ENCODE measurements at regions not wholly inside any gene's neighbourhood (a gene's known extent, or its start where the extent isn't known, plus 50 kb on each side); places are given as distances from the start of the nearest gene placed in this dataset.
A peak's percentile ranks its signal among the peaks of the same experiment; 100 is the strongest.

DNA sequence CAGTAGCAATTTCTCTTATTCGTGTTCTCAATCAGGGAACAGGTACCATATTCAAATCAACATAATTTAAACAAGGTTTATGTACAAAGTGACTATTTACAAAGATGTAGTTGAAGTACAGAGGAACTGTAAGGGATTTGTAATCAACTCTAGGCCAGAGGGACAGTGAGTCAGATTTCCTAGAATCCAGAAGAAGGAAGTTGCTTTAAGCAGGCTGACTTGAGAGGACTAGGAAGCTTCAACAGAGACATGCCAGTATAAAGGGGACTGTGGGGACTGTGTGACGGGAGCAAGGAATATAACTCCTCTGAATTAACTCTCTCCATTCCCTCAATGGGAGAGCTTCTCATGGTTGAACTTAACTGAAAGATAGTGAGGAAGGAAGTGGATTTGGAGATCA lies 427.4 kb upstream of the JAG1 start:
- DNase-seq: no peak

DNA sequence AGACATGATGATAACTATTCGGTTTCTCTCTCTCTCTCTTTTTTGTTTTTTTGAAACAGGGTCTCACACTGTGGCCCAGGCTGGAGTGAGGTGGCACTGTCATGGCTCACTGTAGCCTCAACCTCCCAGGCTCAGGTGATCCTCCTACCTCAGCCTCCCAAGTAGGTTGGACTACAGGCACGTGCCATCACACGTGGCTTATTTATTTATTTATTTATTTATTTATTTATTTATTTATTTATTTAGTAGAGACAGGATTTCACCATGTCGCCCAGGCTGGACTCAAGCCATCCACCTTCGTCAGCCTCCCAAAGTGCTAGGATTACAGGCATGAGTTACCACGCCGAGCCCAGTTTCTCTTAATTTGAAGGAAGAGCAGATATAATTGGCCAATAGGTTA lies 427.9 kb upstream of the JAG1 start:
- no peak for DNase-seq

DNA sequence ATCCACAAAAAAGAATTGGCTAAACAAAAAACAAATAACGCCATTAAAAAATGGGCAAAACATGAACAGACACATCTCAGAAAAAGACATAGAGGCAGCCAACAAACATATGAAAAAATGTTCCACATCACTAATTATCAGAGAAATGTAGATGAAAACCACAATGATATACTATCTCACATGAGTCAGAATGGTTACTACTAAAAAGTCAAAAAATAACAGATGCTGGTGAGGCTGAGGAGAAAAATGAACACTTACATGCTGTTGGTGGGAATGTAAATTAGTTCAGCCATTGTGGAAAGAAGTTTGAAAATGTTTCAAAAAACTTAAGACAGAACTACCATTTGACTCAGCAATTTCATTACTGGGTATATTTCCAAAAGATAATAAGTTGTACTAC lies 430.1 kb upstream of the JAG1 start:
- DNase-seq: no peak

DNA sequence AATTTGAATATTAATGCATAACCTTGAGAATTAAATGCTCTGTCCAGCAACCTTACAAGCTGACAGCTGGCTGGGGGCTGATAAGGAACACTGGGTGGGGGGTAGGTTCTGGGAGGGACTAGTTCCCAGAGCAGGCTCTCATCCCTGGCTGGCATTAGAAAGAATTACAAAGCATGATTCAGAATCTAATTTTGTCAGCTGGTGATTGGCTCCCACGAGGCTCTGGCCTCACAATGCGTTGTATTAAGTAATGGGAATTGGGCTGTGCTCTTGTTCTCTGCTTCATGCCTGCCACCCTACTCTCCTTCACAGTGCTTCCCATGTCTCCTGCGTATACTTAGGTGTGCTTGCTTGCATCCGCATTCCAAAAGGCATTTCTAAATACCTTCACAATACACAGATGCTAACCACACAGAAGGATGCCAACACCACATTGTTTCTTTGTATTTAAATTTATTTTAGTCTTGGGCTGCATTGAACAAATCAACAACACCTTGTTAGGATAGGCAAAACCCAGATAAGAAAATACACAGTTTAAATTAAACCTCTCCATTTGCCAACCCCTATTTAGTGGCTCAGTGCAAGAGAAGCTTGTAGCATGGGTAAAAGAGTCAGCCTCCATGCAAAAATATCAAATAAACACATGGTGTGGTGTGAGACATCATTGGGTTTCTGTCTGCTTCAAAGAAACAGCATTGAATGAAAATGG lies 434.5 kb upstream of the JAG1 start:
- DNase-seq: peak; percentile 27

DNA sequence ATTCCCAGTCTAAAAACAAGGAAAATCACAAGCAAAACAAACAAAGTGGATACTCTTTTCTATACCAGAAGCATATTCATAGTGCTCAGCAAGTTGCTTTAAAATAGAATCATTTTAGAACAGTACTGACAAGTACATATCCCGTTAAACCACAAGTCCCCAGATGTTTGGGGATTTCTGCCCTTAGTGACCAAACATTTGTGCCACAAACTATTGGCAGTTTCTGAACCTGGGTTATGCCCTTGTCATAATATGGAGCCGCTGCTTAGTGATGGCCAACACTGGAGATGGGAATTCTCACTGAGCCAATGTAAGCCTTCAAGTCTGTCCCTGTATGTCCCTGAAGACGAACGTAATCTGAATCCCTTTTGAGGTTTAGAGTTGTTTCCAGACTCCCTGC lies 436.7 kb upstream of the JAG1 start:
- no peak for DNase-seq

DNA sequence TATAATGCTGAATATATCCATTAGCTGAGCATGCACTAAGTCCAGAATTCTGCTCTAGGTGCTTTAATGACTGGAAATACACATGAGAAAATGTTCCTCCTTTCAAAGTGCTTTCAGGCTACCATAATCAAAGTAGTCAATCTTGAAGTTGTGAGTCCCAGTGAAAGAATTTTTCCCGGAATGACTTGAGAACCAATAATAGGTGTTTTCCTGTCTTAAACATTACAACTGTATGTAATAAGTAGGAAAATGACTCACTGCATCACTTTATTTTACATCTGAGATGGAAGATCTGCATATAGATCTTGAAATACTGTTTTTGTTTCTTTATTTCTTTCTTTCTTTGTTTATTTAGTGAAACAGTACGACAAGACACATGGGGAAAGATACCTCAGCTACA lies 437.4 kb upstream of the JAG1 start:
- no peak for DNase-seq

DNA sequence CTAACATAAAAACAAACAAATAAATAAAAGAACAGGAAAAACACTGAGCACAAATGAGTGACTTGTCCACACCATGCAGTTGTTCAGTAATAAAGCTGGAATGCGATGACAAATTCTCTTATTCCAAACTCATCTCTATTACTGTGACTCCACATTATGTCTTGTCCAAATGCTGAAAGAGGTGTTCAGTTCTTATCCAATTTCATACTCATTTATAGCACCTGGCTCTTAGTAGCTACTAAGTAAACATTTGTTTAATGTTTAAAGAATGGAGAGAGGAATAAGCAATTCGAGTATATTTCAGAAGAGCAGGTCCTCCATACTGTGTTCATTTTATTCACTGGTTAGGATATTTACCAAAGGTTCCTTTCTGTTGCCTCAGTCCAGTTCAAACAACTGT lies 439.0 kb upstream of the JAG1 start:
- DNase-seq: no peak

DNA sequence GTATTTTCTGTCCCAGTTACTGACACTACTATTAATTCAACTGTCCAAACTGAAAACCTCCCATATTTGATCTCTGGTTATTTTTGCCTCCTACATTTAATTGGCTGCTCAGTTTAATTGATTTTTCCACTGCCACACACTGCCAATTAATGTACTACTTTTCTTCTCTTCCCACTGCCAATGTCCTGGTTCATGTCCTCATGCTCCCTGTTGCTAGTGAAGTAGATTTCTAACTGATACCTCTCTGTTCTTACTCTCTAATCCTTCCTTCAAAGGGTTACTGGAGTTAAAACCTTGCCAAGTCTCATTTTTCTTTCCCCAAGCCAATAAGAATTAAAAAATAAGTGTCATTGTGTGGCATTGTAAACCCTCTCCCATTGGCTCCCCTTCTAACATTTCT lies 440.6 kb upstream of the JAG1 start:
- DNase-seq: no peak

DNA sequence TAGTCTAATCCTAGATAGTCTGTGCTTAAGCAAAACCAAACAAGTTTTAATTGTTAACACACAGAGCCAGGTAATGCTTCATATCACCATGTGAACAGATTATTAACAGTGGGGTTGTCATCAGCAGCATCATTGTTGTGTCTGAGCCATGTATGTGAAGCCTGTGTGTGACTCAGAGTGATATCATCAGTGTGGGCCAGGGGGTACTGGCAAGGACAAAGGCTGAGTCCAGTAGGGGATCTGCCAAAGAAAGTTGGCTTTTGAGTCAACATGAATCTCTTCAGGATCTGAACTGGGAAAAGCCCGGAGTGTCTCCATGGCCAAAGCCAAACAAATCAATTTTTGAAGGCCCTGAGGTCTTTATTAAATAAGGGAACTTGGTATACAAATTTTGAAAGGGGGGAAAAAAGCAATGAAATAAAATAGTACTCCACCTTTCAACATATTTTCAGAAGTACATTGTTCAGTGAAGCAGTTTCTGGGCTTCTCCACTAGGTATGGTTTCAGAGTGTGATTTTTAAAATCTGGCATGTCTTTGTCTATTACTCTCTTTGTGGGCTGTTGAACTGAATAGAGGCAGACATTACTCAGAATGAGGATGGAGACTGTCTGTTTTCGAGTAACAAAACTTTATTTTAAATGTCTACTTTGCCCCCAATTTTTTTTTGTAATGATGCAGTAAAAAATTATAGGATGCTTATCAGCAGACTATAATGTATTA lies 444.2 kb upstream of the JAG1 start:
- DNase-seq: no peak

DNA sequence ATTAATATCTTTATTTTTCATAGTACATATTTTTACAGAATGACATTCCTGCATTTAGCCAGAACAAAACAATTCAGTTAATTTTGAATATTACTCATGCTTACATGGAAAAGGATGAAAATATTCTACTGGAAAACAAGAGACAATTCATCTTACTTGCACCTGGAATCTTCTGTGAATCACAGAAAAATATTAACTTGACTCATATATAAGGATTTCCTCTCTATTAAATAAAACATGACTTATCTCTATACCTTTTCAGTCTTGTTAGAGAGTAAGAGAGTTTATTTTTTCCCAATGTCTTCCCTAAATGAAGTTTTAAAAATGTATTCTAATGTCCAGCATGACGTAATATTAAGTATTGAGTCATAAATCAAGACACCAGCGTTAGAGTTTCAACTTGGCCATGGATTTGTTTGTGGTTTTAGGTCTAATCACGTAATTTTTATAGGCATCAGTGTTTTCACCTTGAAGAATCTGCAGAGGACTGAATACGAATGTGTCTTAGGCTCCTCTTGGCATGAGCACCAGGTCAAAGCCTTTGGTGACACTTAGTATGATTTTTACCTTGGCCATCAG lies 445.1 kb upstream of the JAG1 start:
- DNase-seq: no peak

DNA sequence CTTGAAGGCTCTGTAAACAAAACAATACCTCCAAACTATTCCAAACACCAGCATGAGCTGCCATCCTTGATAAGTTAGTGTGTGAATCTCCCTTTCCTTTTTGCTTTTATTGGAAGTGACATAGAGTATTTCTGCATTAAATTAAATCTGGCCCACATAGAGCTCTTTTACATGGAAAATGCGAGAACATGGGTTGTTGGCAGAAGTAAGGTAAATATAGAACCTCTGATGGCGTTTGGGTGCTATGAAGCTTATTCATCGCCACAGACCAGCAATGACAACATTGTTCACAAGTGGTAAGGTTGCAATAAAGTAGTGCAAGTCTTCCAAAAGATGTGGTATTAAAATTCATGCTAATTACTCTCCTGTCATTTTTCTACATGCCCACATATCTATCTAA lies 445.8 kb upstream of the JAG1 start:
- DNase-seq: no peak

DNA sequence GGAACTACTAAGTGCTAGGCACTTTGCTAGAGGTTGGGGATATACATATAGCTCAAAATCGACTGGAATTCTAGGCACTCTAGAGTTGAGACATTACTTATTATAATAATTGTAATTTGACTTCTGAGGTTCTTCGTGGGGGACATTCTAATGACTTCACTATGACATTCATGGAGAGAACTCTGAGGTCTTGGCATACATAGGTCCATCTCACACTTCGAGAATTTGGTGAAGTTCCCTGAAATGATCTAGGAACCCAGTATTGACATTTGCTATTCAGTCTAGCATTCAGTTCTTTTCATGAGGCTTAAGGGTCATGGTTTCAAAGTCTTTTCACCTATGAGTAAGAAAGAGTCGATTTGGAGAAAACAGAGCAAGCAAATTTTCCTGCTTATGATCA lies 446.6 kb upstream of the JAG1 start:
- no peak for DNase-seq

DNA sequence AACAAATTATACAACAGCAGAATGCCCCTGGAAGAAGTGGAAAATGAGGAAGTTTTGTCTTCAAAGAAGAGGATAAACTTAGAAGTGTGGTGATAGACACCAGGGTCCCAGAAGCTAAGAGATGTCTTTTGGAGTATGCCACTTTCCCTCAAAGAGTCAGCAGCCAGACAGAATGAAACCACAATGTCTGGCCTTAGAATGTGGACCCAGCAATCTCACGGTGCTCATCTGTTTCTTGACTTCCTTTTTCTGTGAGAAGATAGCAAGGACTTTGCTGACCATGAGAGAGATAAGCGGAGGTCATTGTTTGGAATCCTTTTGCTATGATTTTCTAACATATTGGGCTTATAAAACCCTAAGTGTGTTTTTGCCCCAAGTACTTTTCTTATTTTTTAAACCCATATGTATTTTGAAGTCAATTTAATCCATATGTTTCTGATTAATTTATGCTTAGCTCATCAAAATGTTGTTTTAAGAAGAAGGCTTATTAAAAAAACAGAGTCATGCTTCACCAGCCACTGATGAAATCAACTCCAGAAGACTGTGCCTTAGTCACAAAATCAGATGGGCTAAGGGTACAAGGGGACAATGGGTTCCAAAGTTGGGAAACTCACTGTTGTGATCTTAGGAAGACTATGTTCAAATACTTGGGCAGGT lies 451.2 kb upstream of the JAG1 start:
- peak; percentile 10 for DNase-seq

DNA sequence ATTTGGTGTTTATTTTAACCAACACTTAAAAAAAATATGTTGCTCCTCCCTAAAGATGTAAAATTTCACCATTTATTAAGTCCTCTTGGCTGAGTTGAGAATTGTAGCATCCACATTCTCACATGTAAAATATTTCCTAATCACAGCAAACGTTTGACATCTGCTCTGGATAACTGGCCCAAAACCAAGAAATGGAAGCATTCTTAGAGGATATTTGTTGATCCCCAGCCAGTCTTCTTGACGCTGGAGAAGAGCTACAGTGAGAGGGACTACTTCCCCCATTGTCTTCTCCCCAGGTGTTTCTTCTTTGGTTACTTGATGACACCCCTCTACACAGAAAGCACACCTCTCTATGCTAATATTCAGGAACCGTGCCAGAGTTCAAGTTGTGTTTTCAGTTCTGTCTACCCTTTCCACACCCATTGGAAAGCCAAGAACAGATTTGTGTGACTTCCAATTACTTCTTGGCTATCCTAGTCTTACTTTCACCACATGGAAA lies 454.5 kb upstream of the JAG1 start:
- no peak for DNase-seq

DNA sequence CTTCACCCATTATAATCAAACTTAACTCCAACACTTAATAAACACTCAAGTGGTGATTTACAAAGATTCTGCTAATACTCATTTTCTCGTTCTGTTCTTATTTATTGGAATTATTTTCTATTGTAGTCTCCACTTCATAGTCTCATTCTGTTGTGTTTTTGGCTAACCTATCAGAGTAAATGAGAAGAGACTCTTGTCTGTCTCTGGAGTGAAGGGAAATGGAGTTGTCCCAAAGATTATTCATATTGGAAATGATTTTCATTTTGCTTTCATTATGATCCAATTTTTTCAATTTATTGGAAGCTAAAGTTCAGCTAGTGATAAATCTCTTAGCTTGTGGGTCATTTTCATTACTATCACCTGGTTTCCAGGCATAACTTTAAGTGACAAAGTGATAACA lies 454.9 kb upstream of the JAG1 start:
- DNase-seq: no peak

DNA sequence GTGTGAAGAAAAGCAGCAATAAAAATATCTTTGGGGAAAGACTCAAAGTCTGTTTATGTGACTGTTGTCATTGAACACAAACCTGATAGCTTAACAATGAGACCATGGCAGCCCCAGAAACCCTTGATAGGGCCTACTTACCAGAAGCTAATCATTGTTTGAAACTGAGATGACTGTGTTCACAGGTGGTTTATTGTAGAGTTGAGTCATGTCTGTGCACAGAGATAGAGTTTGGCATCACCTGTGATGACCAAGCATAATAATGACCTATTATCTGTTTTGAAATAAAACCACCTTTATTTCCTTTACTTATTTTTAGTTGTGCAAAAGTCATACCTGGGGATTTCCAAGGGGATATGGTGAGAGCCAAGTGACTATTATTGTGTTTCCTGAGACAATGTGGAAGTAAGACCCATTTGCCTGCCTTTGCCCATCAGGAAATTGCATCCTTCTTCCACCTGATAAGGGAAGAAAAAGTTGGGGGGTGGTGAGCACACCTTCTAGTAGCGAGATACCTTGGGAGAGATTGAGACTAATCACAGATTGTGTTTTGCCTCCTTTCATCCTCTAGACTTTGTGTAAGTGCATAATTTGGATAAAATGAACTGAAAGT lies 456.9 kb upstream of the JAG1 start:
- DNase-seq: no peak

DNA sequence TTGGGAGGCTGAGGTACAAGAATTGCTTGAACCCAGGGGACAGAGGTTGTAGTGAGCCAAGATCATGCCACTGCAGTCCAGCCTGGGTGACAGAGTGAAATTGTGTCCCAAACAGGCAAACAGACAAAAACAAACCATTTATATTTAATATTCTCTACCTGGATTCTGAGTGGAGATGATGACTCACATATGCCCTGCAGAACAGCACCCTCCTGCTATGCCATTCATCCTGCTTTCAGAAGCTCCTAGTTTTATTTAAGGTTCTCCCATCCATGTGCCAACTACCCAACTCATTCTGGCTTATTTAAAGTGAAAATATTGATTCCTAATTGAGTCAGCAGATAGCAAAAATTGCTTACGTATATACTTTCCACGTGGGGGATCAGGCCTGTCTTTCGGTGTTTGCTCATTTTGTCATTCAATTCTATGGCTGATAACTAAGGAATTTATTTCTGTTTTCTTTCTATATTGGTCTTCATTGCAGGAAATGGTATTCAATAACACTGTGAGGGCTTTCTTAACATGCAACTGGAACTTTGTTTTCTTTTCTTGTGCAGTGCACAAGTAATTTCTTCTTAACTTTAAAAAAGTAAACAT lies 459.1 kb upstream of the JAG1 start:
- no peak for DNase-seq

DNA sequence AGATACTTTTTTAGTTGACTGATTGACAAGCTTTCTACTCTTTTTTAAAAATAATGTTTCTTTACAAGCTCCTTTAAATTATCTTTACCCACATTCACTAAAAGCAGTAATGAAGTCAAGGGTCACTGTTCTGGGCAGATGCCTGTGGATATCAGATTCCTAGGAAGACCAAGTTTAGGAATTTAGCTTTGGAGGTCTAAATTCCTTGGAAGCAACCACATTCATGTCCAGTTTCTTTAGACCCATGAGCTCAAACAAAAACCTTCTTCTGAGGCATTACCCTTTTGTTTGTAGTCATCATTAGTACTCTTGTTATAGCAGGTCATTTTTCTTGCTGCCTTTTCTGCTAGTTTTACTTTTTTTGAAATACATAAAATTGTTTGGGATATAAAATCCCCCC lies 462.9 kb upstream of the JAG1 start:
- no peak for DNase-seq

DNA sequence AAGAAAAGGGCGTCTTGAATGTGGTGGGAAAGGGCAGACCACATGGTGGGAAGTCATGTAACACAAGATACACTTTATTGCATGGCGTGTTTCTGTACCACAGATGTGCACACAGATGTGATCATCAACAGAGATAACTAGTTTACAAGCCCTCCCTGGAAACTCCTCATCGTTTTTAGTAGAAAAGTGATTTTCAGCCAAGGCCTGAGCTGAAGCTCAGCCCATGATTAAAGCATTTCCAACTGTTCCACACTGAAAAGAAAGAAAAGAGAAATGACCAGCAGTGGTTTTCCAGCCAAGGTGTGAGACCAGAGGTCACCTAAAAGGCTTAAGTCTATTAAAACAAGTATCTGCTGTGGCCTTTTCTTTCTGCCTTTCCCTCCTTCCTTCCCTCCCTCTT lies 463.9 kb upstream of the JAG1 start:
- DNase-seq: no peak

DNA sequence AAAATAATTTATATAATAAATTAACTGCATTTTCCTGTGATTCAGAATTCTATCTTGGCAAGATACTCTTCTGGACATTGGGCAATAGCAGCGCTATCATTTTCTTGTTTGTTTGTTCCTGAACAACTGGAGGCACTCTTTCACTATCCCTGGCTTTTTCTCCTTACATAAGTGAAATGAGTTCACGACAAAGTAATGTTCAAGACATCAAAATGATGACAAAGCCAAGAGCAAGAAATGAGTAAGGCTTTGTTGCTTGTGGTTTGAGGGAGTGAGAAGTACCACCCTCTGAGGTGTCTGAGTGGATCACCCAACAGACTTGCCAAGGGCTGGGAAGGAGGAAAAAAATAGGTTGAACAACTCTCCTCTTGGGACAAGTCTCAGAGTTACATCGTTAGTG lies 466.6 kb upstream of the JAG1 start:
- DNase-seq: no peak

DNA sequence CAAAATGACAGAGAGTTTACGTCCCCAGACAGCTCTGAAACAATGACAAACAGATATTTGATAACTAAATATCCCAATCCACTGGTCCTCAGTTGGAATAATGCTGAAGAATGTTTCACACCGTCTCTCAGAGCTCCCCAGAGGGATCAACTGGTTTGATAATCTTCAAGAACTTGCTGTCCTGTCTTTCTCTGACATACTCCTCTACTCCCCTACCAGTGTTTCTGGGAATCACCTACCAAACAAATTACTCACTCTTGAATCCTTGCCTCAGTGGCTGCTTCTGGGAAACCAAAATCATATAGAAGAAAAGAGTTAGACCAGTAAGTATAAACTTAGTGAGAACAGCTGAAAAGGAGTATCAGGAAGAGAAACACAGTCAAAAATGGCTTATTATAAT lies 469.7 kb upstream of the JAG1 start:
- no peak for DNase-seq

DNA sequence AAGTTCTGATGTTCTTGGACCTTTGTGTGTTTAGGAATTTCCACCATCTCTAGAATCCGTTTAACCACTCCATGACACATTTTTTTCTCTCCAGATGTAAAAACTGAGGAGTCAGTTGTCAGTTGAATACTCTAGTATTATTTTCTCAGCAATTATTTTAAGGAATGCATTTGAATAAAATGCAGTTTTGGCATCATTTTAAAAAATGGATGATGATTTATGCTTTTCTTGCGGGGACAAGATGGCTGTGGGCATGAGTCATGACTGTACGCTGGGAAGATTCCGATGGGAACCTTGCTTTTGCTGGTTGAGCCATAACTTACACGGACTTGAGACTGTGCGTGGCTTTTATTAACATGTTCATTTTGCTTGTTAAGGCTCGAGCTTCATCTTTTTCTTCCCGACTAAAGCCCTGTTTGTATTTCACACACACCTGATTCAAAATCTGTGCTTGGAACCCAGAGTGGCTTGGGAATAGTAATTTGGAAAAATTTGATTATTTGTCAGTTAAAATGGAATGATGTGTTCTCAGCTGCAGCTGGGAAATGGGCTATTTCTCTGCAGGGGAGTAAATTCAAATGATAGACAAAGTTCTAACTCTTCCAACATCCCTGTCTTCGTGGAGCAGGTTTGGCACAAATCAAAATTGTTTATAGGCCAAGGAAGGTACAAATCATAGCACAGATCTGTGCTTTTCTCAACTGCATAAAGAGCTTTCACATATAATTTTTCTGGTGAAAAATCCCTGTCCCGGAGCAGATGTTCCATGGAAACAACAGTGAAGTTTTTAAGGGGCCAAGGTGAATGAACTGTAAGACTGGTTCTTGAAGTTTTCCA lies 470.5 kb upstream of the JAG1 start:
- DNase-seq: no peak
